ENCODE measurements at regions not wholly inside any gene's neighbourhood (a gene's known extent, or its start where the extent isn't known, plus 50 kb on each side); places are given as distances from the start of the nearest gene placed in this dataset.

DNA sequence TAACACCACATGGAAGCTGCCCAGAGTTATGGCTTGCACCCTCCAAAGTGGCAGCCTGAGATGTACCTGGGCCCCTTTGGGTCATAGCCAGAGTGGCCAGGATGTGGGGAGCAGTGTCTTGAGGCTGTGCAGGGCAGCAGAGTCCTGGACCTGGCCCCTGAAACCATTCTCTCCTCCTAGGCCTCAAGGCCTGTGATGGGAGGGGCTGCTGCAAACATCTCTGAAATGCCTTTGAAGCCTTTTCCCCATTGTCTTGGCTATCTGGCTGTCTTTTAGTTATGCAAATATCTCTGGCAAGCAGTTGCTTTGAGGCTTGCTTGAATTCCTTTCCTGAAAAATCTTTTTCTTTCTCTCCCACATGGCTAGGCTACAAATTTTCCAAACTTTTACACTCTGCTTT lies 356.5 kb downstream of the DAD1 start:
- TF ChIP-seq, protein P1, sequence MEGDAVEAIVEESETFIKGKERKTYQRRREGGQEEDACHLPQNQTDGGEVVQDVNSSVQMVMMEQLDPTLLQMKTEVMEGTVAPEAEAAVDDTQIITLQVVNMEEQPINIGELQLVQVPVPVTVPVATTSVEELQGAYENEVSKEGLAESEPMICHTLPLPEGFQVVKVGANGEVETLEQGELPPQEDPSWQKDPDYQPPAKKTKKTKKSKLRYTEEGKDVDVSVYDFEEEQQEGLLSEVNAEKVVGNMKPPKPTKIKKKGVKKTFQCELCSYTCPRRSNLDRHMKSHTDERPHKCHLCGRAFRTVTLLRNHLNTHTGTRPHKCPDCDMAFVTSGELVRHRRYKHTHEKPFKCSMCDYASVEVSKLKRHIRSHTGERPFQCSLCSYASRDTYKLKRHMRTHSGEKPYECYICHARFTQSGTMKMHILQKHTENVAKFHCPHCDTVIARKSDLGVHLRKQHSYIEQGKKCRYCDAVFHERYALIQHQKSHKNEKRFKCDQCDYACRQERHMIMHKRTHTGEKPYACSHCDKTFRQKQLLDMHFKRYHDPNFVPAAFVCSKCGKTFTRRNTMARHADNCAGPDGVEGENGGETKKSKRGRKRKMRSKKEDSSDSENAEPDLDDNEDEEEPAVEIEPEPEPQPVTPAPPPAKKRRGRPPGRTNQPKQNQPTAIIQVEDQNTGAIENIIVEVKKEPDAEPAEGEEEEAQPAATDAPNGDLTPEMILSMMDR (IDR thresholded peaks at IDR 0.05 in 4 of 5, conservative IDR thresholded peaks at IDR 0.05 in 1 of 5), result no peak
- TF ChIP-seq POLR2A (IDR thresholded peaks at IDR 0.05), result no peak
